Loucy (cell line): ENCODE measurements at regions not wholly inside any gene's neighbourhood (a gene's known extent, or its start where the extent isn't known, plus 50 kb on each side); places are given as distances from the start of the nearest gene placed in this dataset.

ENCODE experiments used
- CTCF ChIP-seq: fragments of 200-600 bp; sonication (generic); conservative IDR thresholded peaks from 2 replicates; pipeline ENCODE4 v1.5.1; 2014; ENCODE audit warnings: mild to moderate bottlenecking, antibody characterized with exemption, low read length
- EZH2phosphoT487 ChIP-seq: fragments of 200-600 bp; IDR thresholded peaks from 2 replicates; pipeline ENCODE4 v1.6.1; 2018; ENCODE audit warnings: antibody characterized with exemption, mild to moderate bottlenecking, moderate library complexity, borderline replicate concordance

GRCh38 chr1:116211294-116211693, 100.1 kb downstream of the MAB21L3 start:
- no peak for TF ChIP-seq CTCF
- no peak for TF ChIP-seq EZH2phosphoT487
